Astrocyte (in vitro differentiated cells and primary cell): ENCODE measurements at regions not wholly inside any gene's neighbourhood (a gene's known extent, or its start where the extent isn't known, plus 50 kb on each side); places are given as distances from the start of the nearest gene placed in this dataset.

Experiments
- DNase-seq: peaks from one replicate; pipeline ENCODE4 v3.0.0-alpha.2; 2010; ENCODE audit warnings: low read depth
- FAIRE-seq: peaks from 2 replicates; lab custom pipeline; 2011; peaks lifted over from hg19 to GRCh38; lab: Jason Lieb, UNC
- H2AFZ ChIP-seq: 2 replicates; pipeline ENCODE4 v1.6.0; 2012; ENCODE audit warnings: low read depth, low read length, inconsistent platforms
- H3K27ac ChIP-seq: 2 replicates; pipeline ENCODE4 v1.5.1; 2011; ENCODE audit warnings: low read depth, low read length, inconsistent platforms
- H3K27me3 ChIP-seq: 2 replicates; pipeline ENCODE4 v1.6.0; 2011; ENCODE audit warnings: low read length, inconsistent platforms; ENCODE audit not compliant: insufficient read depth
- H3K36me3 ChIP-seq: 2 replicates; pipeline ENCODE4 v1.5.1; 2011; ENCODE audit warnings: low read length, inconsistent platforms; ENCODE audit not compliant: insufficient read depth
- H3K4me1 ChIP-seq: 2 replicates; pipeline ENCODE4 v1.5.1; 2011; ENCODE audit warnings: low read length, inconsistent platforms; ENCODE audit not compliant: insufficient read depth
- H3K4me2 ChIP-seq: 2 replicates; pipeline ENCODE4 v1.6.0; 2012; ENCODE audit warnings: low read length, inconsistent platforms
- H3K4me3 ChIP-seq: 2 replicates; pipeline ENCODE4 v1.5.1; 2011; ENCODE audit warnings: low read depth, mild to moderate bottlenecking, low read length, inconsistent platforms; ENCODE audit not compliant: insufficient read depth
- H3K79me2 ChIP-seq: 2 replicates; pipeline ENCODE4 v1.6.0; 2012; ENCODE audit warnings: mild to moderate bottlenecking, low read length, inconsistent platforms; ENCODE audit not compliant: insufficient read depth
- H3K9ac ChIP-seq: 2 replicates; pipeline ENCODE4 v1.6.0; 2012; ENCODE audit warnings: mild to moderate bottlenecking, low read length, inconsistent platforms
- H3K9me3 ChIP-seq: 2 replicates; pipeline ENCODE4 v1.5.1; 2012; ENCODE audit warnings: low read depth, mild to moderate bottlenecking, low read length, inconsistent platforms; ENCODE audit not compliant: insufficient read depth
- H4K20me1 ChIP-seq: 2 replicates; pipeline ENCODE4 v1.6.0; 2012; ENCODE audit warnings: low read length, inconsistent platforms; ENCODE audit not compliant: insufficient read depth
- H3K27ac Mint-ChIP-seq: one replicate; pipeline ENCODE4 v1.8.0; 2021; ENCODE audit warnings: mild to moderate bottlenecking, mixed read lengths; ENCODE audit not compliant: unreplicated experiment
- H3K27me3 Mint-ChIP-seq: one replicate; pipeline ENCODE4 v1.8.0; 2021; ENCODE audit warnings: low read depth, mixed read lengths; ENCODE audit not compliant: unreplicated experiment
- H3K36me3 Mint-ChIP-seq: one replicate; pipeline ENCODE4 v1.8.0; 2021; ENCODE audit warnings: low read depth, mixed read lengths; ENCODE audit not compliant: unreplicated experiment
- H3K4me1 Mint-ChIP-seq: one replicate; pipeline ENCODE4 v1.8.0; 2021; ENCODE audit warnings: low read depth, mixed read lengths; ENCODE audit not compliant: unreplicated experiment
- H3K4me3 Mint-ChIP-seq: one replicate; pipeline ENCODE4 v1.8.0; 2021; ENCODE audit warnings: mild to moderate bottlenecking, moderate library complexity, mixed read lengths; ENCODE audit not compliant: unreplicated experiment
- H3K9me3 Mint-ChIP-seq: one replicate; pipeline ENCODE4 v1.8.0; 2021; ENCODE audit warnings: mild to moderate bottlenecking, mixed read lengths; ENCODE audit not compliant: unreplicated experiment
- CTCF ChIP-seq: IDR thresholded peaks from 2 replicates; pipeline ENCODE4 v1.5.1; 2011; ENCODE audit warnings: low read depth, mild to moderate bottlenecking, inconsistent platforms, low read length, moderate library complexity; ENCODE audit not compliant: insufficient read depth
- EZH2 ChIP-seq: IDR thresholded peaks from 2 replicates; pipeline ENCODE4 v1.6.1; 2012; ENCODE audit warnings: mild to moderate bottlenecking, low read length, inconsistent platforms; ENCODE audit not compliant: insufficient read depth

- Histone ChIP-seq H3K4me1 (peaks cover 13% of the 10 kb centered on the region), H3K27me3 (no peaks in the 10 kb centered on the region), H3K27ac (no peak overlapping the region), H4K20me1 (no peaks in the 10 kb centered on the region), H3K4me3 (no peak overlapping the region), H3K4me2 (no peak overlapping the region), H3K36me3 (no peaks in the 10 kb centered on the region), H3K9me3 (no peaks in the 10 kb centered on the region), H3K9ac (no peak overlapping the region), H3K79me2 (no peaks in the 10 kb centered on the region), H2AFZ (no peak overlapping the region)
- Mint-ChIP-seq H3K36me3 (no peaks in the 10 kb centered on the region), H3K4me1 (peaks cover 20% of the 10 kb centered on the region), H3K4me3 (no peak overlapping the region), H3K9me3 (no peaks in the 10 kb centered on the region), H3K27ac (no peak overlapping the region), H3K27me3 (peaks cover 12% of the 10 kb centered on the region)
- FAIRE-seq (no peak), DNase-seq (no peak)
- TF ChIP-seq CTCF (no peak), EZH2 (no peak)
These were observed 114.4 kb upstream of the COPS8 start for GRCh38 chr2:236971131-236971821.

- TF ChIP-seq EZH2 (no peak), CTCF (no peak)
- Histone ChIP-seq H3K79me2 (no peaks in the 10 kb centered on the region), H3K4me1 (peaks cover 13% of the 10 kb centered on the region), H3K9ac (no peak overlapping the region), H2AFZ (no peak overlapping the region), H3K27me3 (no peaks in the 10 kb centered on the region), H3K4me2 (no peak overlapping the region), H3K9me3 (no peaks in the 10 kb centered on the region), H3K36me3 (no peaks in the 10 kb centered on the region), H3K4me3 (no peak overlapping the region), H4K20me1 (no peaks in the 10 kb centered on the region), H3K27ac (no peak overlapping the region)
- Mint-ChIP-seq H3K27ac (no peak overlapping the region), H3K4me1 (peaks cover 20% of the 10 kb centered on the region), H3K36me3 (no peaks in the 10 kb centered on the region), H3K27me3 (peaks cover 12% of the 10 kb centered on the region), H3K4me3 (no peak overlapping the region), H3K9me3 (no peaks in the 10 kb centered on the region)
- FAIRE-seq = no peak
- no peak for DNase-seq
These were observed 113.7 kb upstream of the COPS8 start for GRCh38 chr2:236971919-236972381.
